ENCODE measurements at regions not wholly inside any gene's neighbourhood (a gene's known extent, or its start where the extent isn't known, plus 50 kb on each side); places are given as distances from the start of the nearest gene placed in this dataset.
"Not testable (repeated sequence)": the region's sequence is repeated elsewhere in the genome, so short reads cannot be mapped to it uniquely, and the experiment has no call there.

- H3K36me3 ChIP-seq (ENCODE audit: low read depth); H3F3A ChIP-seq (ENCODE audit: insufficient read depth, low read depth); intact Hi-C loops (cut with micrococcal nuclease; ENCODE audit: unreplicated experiment); H3K79me2 ChIP-seq (ENCODE audit: low read depth); H4K20me1 ChIP-seq (ENCODE audit: insufficient read depth); H2AFZ ChIP-seq; H3K9me2 ChIP-seq (ENCODE audit: insufficient read depth); DNase-seq; H3K4me3 ChIP-seq; BruUV-seq (replicated peaks); H3K4me2 ChIP-seq; H3K27ac ChIP-seq; CTCF ChIA-PET; H3K4me1 ChIP-seq (replicated peaks; ENCODE audit: insufficient read depth); POLR2A ChIA-PET (ENCODE audit: unreplicated experiment); H3K9me3 ChIP-seq (ENCODE audit: insufficient read depth, low read depth); H3K27me3 ChIP-seq (ENCODE audit: insufficient read depth, low read depth): not testable (repeated sequence)
Observed at GRCh38 chr5:34096033-34096432, 53.0 kb upstream of the C1QTNF3 start.

GRCh38 chr5:34099891-34100290, 56.9 kb upstream of the C1QTNF3 start:
- H3F3A ChIP-seq (ENCODE audit: insufficient read depth, low read depth); H3K4me2 ChIP-seq; H3K4me3 ChIP-seq; intact Hi-C loops (cut with micrococcal nuclease; ENCODE audit: unreplicated experiment); H3K4me1 ChIP-seq (replicated peaks; ENCODE audit: insufficient read depth); POLR2A ChIA-PET (ENCODE audit: unreplicated experiment); H3K9me3 ChIP-seq (ENCODE audit: insufficient read depth, low read depth); H3K79me2 ChIP-seq (ENCODE audit: low read depth); H3K36me3 ChIP-seq (ENCODE audit: low read depth); H3K9me2 ChIP-seq (ENCODE audit: insufficient read depth); CTCF ChIA-PET; H3K27ac ChIP-seq; H2AFZ ChIP-seq; BruUV-seq (replicated peaks); H3K27me3 ChIP-seq (ENCODE audit: insufficient read depth, low read depth); DNase-seq; H4K20me1 ChIP-seq (ENCODE audit: insufficient read depth): not testable (repeated sequence)

- H3K36me3 ChIP-seq (ENCODE audit: low read depth); H3K79me2 ChIP-seq (ENCODE audit: low read depth); H3K27me3 ChIP-seq (ENCODE audit: insufficient read depth, low read depth); intact Hi-C loops (cut with micrococcal nuclease; ENCODE audit: unreplicated experiment); H3K4me2 ChIP-seq; CTCF ChIA-PET; H2AFZ ChIP-seq; H3K4me1 ChIP-seq (replicated peaks; ENCODE audit: insufficient read depth); H3K9me2 ChIP-seq (ENCODE audit: insufficient read depth); BruUV-seq (replicated peaks); H4K20me1 ChIP-seq (ENCODE audit: insufficient read depth); H3K9me3 ChIP-seq (ENCODE audit: insufficient read depth, low read depth); DNase-seq; H3K27ac ChIP-seq; POLR2A ChIA-PET (ENCODE audit: unreplicated experiment); H3K4me3 ChIP-seq; H3F3A ChIP-seq (ENCODE audit: insufficient read depth, low read depth): not testable (repeated sequence)
Observed at GRCh38 chr5:34101567-34101966, 58.6 kb upstream of the C1QTNF3 start.

GRCh38 chr5:34108897-34109296, 65.9 kb upstream of the C1QTNF3 start:
- CTCF ChIA-PET; H3K36me3 ChIP-seq (ENCODE audit: low read depth); H3K27ac ChIP-seq; H3K9me3 ChIP-seq (ENCODE audit: insufficient read depth, low read depth); H3K9me2 ChIP-seq (ENCODE audit: insufficient read depth); BruUV-seq (replicated peaks); H2AFZ ChIP-seq; H3K79me2 ChIP-seq (ENCODE audit: low read depth); DNase-seq; H4K20me1 ChIP-seq (ENCODE audit: insufficient read depth); POLR2A ChIA-PET (ENCODE audit: unreplicated experiment); H3K4me3 ChIP-seq; H3K27me3 ChIP-seq (ENCODE audit: insufficient read depth, low read depth); intact Hi-C loops (cut with micrococcal nuclease; ENCODE audit: unreplicated experiment); H3F3A ChIP-seq (ENCODE audit: insufficient read depth, low read depth); H3K4me2 ChIP-seq; H3K4me1 ChIP-seq (replicated peaks; ENCODE audit: insufficient read depth): not testable (repeated sequence)

GRCh38 chr5:34124280-34124679, 81.3 kb upstream of the C1QTNF3 start:
- H2AFZ ChIP-seq; intact Hi-C loops (cut with micrococcal nuclease; ENCODE audit: unreplicated experiment): not testable (repeated sequence)

GRCh38 chr5:34125354-34125753, 82.3 kb upstream of the C1QTNF3 start:
- CTCF ChIA-PET = not testable (repeated sequence)

More at GRCh38 chr5:34124280-34124679, 81.3 kb upstream of the C1QTNF3 start:
- H3K4me3 ChIP-seq; DNase-seq; H4K20me1 ChIP-seq (ENCODE audit: insufficient read depth); CTCF ChIA-PET; POLR2A ChIA-PET (ENCODE audit: unreplicated experiment); H3K9me2 ChIP-seq (ENCODE audit: insufficient read depth); H3K4me1 ChIP-seq (replicated peaks; ENCODE audit: insufficient read depth); H3K79me2 ChIP-seq (ENCODE audit: low read depth); H3K27ac ChIP-seq; H3K27me3 ChIP-seq (ENCODE audit: insufficient read depth, low read depth); BruUV-seq (replicated peaks); H3K4me2 ChIP-seq; H3F3A ChIP-seq (ENCODE audit: insufficient read depth, low read depth); H3K9me3 ChIP-seq (ENCODE audit: insufficient read depth, low read depth); H3K36me3 ChIP-seq (ENCODE audit: low read depth): not testable (repeated sequence)

GRCh38 chr5:34126741-34127140, 83.7 kb upstream of the C1QTNF3 start:
- H2AFZ ChIP-seq; POLR2A ChIA-PET (ENCODE audit: unreplicated experiment); H3K79me2 ChIP-seq (ENCODE audit: low read depth); H3K27ac ChIP-seq; H3K9me3 ChIP-seq (ENCODE audit: insufficient read depth, low read depth); H3K4me3 ChIP-seq; H3F3A ChIP-seq (ENCODE audit: insufficient read depth, low read depth); H3K36me3 ChIP-seq (ENCODE audit: low read depth); BruUV-seq (replicated peaks); CTCF ChIA-PET; H4K20me1 ChIP-seq (ENCODE audit: insufficient read depth); H3K4me1 ChIP-seq (replicated peaks; ENCODE audit: insufficient read depth); H3K9me2 ChIP-seq (ENCODE audit: insufficient read depth); intact Hi-C loops (cut with micrococcal nuclease; ENCODE audit: unreplicated experiment); H3K4me2 ChIP-seq; H3K27me3 ChIP-seq (ENCODE audit: insufficient read depth, low read depth); DNase-seq: not testable (repeated sequence)

More at GRCh38 chr5:34125354-34125753, 82.3 kb upstream of the C1QTNF3 start:
- H3K4me1 ChIP-seq (replicated peaks; ENCODE audit: insufficient read depth); intact Hi-C loops (cut with micrococcal nuclease; ENCODE audit: unreplicated experiment); H3K36me3 ChIP-seq (ENCODE audit: low read depth); BruUV-seq (replicated peaks); H3F3A ChIP-seq (ENCODE audit: insufficient read depth, low read depth); POLR2A ChIA-PET (ENCODE audit: unreplicated experiment); H4K20me1 ChIP-seq (ENCODE audit: insufficient read depth); H3K9me3 ChIP-seq (ENCODE audit: insufficient read depth, low read depth); DNase-seq; H3K4me2 ChIP-seq; H3K27ac ChIP-seq; H3K79me2 ChIP-seq (ENCODE audit: low read depth); H2AFZ ChIP-seq; H3K4me3 ChIP-seq; H3K27me3 ChIP-seq (ENCODE audit: insufficient read depth, low read depth); H3K9me2 ChIP-seq (ENCODE audit: insufficient read depth): not testable (repeated sequence)

- not testable (repeated sequence) for BruUV-seq (replicated peaks); DNase-seq
Observed at GRCh38 chr5:34127818-34128217, 84.8 kb upstream of the C1QTNF3 start.

More at GRCh38 chr5:34127818-34128217, 84.8 kb upstream of the C1QTNF3 start:
- H3K4me1 ChIP-seq (replicated peaks; ENCODE audit: insufficient read depth); H3K9me2 ChIP-seq (ENCODE audit: insufficient read depth); intact Hi-C loops (cut with micrococcal nuclease; ENCODE audit: unreplicated experiment); CTCF ChIA-PET; H3K4me2 ChIP-seq; H3K4me3 ChIP-seq; H3K36me3 ChIP-seq (ENCODE audit: low read depth); H3K79me2 ChIP-seq (ENCODE audit: low read depth); H2AFZ ChIP-seq; H3K9me3 ChIP-seq (ENCODE audit: insufficient read depth, low read depth); H3K27me3 ChIP-seq (ENCODE audit: insufficient read depth, low read depth); H3K27ac ChIP-seq; POLR2A ChIA-PET (ENCODE audit: unreplicated experiment); H4K20me1 ChIP-seq (ENCODE audit: insufficient read depth); H3F3A ChIP-seq (ENCODE audit: insufficient read depth, low read depth): not testable (repeated sequence)

Measured in PC-9 (cell line).